ENCODE measurements at regions not wholly inside any gene's neighbourhood (a gene's known extent, or its start where the extent isn't known, plus 50 kb on each side); places are given as distances from the start of the nearest gene placed in this dataset.
"Not testable (repeated sequence)": the region's sequence is repeated elsewhere in the genome, so short reads cannot be mapped to it uniquely, and the experiment has no call there.

GRCh38 chr15:69675731-69676130 is 223.1 kb downstream of the RPLP1 start:
- DNase-seq (ENCODE audit: extremely low spot score in 2 of 2), result no peak
- Histone ChIP-seq H3K4me3 (no peak overlapping the region), H3K27ac (no peak overlapping the region), H3K27me3 (no peaks in the 10 kb centered on the region), H3K4me1 (no peaks in the 10 kb centered on the region), H3K9me3 (no peaks in the 10 kb centered on the region), H3K36me3 (no peaks in the 10 kb centered on the region)
- TF ChIP-seq POLR2AphosphoS5 (IDR thresholded peaks at IDR 0.05; ENCODE audit: insufficient read depth in 1 of 2, low read depth in 1 of 2), result no peak
- TF ChIP-seq, protein P1, sequence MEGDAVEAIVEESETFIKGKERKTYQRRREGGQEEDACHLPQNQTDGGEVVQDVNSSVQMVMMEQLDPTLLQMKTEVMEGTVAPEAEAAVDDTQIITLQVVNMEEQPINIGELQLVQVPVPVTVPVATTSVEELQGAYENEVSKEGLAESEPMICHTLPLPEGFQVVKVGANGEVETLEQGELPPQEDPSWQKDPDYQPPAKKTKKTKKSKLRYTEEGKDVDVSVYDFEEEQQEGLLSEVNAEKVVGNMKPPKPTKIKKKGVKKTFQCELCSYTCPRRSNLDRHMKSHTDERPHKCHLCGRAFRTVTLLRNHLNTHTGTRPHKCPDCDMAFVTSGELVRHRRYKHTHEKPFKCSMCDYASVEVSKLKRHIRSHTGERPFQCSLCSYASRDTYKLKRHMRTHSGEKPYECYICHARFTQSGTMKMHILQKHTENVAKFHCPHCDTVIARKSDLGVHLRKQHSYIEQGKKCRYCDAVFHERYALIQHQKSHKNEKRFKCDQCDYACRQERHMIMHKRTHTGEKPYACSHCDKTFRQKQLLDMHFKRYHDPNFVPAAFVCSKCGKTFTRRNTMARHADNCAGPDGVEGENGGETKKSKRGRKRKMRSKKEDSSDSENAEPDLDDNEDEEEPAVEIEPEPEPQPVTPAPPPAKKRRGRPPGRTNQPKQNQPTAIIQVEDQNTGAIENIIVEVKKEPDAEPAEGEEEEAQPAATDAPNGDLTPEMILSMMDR (IDR thresholded peaks at IDR 0.05), result no peak
- TF ChIP-seq POLR2A (IDR thresholded peaks at IDR 0.05), result no peak
- intact Hi-C loops (cut with DNase I), result no loop called here

DNA sequence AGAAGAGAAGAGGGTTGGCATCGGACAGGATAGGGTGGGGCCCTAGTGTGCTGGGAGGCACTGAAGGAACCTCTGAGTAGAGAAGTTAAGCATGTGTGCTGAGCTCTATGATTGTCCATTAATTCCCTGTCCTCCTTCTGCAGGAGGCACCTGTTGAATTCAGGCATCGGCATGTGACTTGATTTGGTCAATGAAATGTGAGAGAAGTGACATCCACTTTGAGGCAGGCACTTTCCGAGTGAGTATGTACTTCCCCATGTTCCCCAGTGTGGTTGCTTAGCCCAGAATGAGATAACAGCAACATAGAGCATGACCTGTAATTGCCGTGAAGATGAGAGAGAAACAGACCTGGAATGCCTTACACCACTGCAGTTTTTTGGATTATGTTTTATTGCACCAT is 224.8 kb downstream of the RPLP1 start:
- intact Hi-C loops (cut with DNase I), result no loop called here
- no peaks in the 10 kb centered on the region for H3K36me3 ChIP-seq
- no peak overlapping the region for H3K27ac ChIP-seq
- no peak for DNase-seq (ENCODE audit: extremely low spot score in 2 of 2)
- H3K4me1 ChIP-seq, result no peaks in the 10 kb centered on the region
- TF ChIP-seq POLR2AphosphoS5 (IDR thresholded peaks at IDR 0.05; ENCODE audit: insufficient read depth in 1 of 2, low read depth in 1 of 2) (no peak), POLR2A (IDR thresholded peaks at IDR 0.05) (no peak)
- TF ChIP-seq, protein P1 (IDR thresholded peaks at IDR 0.05), result no peak
- H3K9me3 ChIP-seq, result no peaks in the 10 kb centered on the region
- no peak overlapping the region for H3K4me3 ChIP-seq
- no peaks in the 10 kb centered on the region for H3K27me3 ChIP-seq

DNA sequence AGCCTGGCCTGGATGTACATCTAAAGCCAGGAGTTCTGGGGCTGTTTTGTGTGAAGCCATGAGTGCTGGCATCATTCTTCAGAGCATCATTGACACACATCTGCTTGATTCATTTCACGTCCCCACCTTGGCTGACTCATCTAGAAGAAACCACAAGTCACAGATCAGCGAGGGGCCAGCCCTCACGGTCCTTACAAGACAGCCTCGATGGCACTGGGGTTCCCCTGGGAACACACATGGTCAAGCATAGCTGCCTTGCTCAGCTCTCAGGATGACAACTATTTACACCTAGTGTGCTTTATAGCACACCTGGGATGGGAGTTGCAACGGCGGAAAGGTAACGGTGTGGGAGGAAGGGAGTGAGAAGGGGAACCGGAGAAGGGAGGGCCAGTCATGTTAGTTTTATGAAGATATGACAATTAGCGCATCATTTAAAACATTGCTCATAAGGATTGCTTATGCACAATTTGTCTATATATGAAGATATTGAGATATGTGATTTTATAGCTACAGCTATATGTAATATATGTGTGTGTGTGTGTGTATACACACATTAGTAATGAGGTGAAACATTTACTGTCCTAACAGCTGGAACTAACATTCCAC is 227.1 kb downstream of the RPLP1 start:
- Histone ChIP-seq H3K27ac (no peak overlapping the region), H3K4me3 (no peak overlapping the region), H3K36me3 (no peaks in the 10 kb centered on the region), H3K4me1 (no peaks in the 10 kb centered on the region), H3K9me3 (no peaks in the 10 kb centered on the region), H3K27me3 (no peaks in the 10 kb centered on the region)
- intact Hi-C loops (cut with DNase I), result no loop called here
- no peak for DNase-seq (ENCODE audit: extremely low spot score in 2 of 2)
- no peak for TF ChIP-seq POLR2AphosphoS5 (IDR thresholded peaks at IDR 0.05; ENCODE audit: insufficient read depth in 1 of 2, low read depth in 1 of 2)
- TF ChIP-seq, protein P1 (IDR thresholded peaks at IDR 0.05), result no peak
- no peak for TF ChIP-seq POLR2A (IDR thresholded peaks at IDR 0.05)

DNA sequence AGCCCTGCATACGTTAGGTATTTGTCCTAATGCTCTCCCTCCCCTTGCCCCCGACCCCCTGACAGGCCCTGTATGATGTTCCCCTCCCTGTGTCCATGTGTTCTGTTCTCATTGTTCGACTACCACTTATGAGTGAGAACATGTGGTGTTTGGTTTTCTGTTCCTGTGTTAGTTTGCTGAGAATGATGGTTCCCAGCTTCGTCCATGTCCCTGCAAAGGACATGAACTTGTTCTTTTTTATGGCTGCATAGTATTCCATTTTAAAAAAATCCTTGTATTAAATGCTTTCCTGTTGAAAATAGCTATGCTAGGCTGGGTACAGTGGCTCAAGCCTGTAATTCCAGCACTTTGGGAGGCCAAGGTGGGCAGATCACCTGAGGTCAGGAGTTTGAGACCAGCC is 232.2 kb downstream of the RPLP1 start:
- H3K4me1 ChIP-seq; intact Hi-C loops (cut with DNase I); H3K27ac ChIP-seq; H3K4me3 ChIP-seq; DNase-seq (ENCODE audit: extremely low spot score in 2 of 2); H3K36me3 ChIP-seq; H3K27me3 ChIP-seq; H3K9me3 ChIP-seq: not testable (repeated sequence)

DNA sequence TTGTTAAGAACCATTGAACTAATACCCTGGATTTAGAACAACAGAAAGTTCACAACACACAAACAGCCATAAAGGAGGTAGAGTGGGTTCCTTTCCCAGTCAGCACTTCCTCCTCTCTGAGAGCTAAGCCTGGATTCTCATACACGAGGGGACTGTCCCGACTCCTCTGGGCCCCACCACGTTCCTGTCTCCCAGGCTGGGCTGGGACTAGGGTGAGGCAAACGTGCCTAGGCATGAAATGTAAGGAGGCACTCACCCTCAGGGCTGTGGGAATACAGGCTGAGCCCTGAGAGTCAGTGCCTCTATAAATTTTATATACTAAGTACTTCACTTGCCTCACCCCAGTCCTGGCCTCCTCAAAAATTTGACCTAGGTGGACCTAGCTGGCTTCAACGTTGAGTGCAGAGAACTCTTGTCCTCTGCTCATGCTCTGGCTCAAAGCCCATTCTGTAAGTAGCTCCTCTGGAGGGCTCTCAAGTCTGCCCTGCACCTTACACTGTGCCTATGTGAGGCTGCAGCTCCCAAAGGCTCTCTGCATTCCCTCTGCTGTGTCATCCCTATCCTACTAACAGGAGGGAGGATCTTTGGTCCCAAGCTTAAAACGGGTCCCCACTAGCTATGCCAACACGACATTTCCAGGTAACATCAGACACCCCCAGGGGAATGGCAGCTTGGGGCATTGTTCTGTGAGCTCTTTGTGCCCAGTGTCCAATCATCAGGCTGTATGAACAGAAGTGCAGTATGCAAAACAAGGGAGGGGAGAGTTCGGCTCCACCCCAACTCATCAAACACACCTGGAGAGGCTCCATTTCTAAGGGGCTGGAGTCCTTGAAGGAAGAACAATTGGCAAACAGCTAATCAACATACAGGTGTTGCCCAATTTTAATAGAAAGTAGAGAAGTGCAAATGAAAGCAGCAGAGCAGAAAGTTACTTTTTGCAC is 233.2 kb downstream of the RPLP1 start:
- H3K4me1 ChIP-seq, result no peaks in the 10 kb centered on the region

More for the DNA sequence above, 233.2 kb downstream of the RPLP1 start:
- no peaks in the 10 kb centered on the region for H3K27me3 ChIP-seq
- H3K27ac ChIP-seq, result no peak overlapping the region
- H3K4me3 ChIP-seq, result no peak overlapping the region
- TF ChIP-seq POLR2A (IDR thresholded peaks at IDR 0.05) (no peak), POLR2AphosphoS5 (IDR thresholded peaks at IDR 0.05; ENCODE audit: insufficient read depth in 1 of 2, low read depth in 1 of 2) (no peak)
- TF ChIP-seq, protein P1 (IDR thresholded peaks at IDR 0.05), result no peak
- peaks cover 5% of the 10 kb centered on the region for H3K9me3 ChIP-seq
- DNase-seq (ENCODE audit: extremely low spot score in 2 of 2), result no peak
- no peaks in the 10 kb centered on the region for H3K36me3 ChIP-seq
- intact Hi-C loops (cut with DNase I), result no loop called here

Measured in vagina (tissue), 2 donors.